Uterus (tissue), 3 donors: ENCODE measurements at regions not wholly inside any gene's neighbourhood (a gene's known extent, or its start where the extent isn't known, plus 50 kb on each side); places are given as distances from the start of the nearest gene placed in this dataset.
A peak's percentile ranks its signal among the peaks of the same experiment; 100 is the strongest.

Experiments
- DNase-seq, 2 donors: peaks; one replicate each; pipeline ENCODE4 v3.0.0-alpha.2; 2019 to 2020
- H3K27ac ChIP-seq, 2 donors: fragments of 200-600 bp; sonication (generic); 1 replicate in 1 of 2; 2 replicates in 1 of 2; pipeline ENCODE4 v1.5.1; 2016 to 2018
- H3K27me3 ChIP-seq, 2 donors: fragments of 200-600 bp; sonication (generic); one replicate each; pipeline ENCODE4 v1.5.1; 2018 to 2019; ENCODE audit warnings: control low read depth in 1 of 2
- H3K36me3 ChIP-seq, 2 donors: fragments of 200-600 bp; sonication (generic); one replicate each; pipeline ENCODE4 v1.5.1; 2019; ENCODE audit warnings: control low read depth in 1 of 2
- H3K4me1 ChIP-seq, 2 donors: fragments of 200-600 bp; sonication (generic); one replicate each; pipeline ENCODE4 v1.5.1; 2018 to 2019; ENCODE audit warnings: control low read depth in 1 of 2
- H3K4me3 ChIP-seq, 2 donors: fragments of 200-600 bp; sonication (generic); 1 replicate in 1 of 2; 2 replicates in 1 of 2; pipeline ENCODE4 v1.5.1; 2018 to 2019; ENCODE audit warnings: mild to moderate bottlenecking in 1 of 2
- H3K9me3 ChIP-seq, 2 donors: fragments of 200-600 bp; sonication (generic); one replicate each; pipeline ENCODE4 v1.5.1; 2019; ENCODE audit warnings: control low read depth in 1 of 2
- POLR2A ChIP-seq, 2 donors: fragments of 450-650 bp; IDR thresholded peaks; one replicate each; pipeline ENCODE4 v1.6.1; 2016; ENCODE audit warnings: antibody characterized with exemption in 2 of 2, mild to moderate bottlenecking in 1 of 2, moderate library complexity in 1 of 2
- intact Hi-C: fragments of 100-400 bp; cut with DNase I; formaldehyde crosslinking; loops from one replicate; pipeline ENCODE4 v1.15.1; 2023; ENCODE audit warnings: low total_unique reads
- TF ChIP-seq, protein P1 (sequence below), 4 experiments: fragments of 200-600 bp in 2 of 4; fragments of 450-650 bp in 2 of 4; sonication (generic) in 2 of 4; IDR thresholded peaks; one replicate each; pipeline ENCODE4 v1.5.1; 2016 to 2019; ENCODE audit warnings: antibody characterized with exemption in 4 of 4, mild to moderate bottlenecking in 2 of 4, moderate library complexity in 1 of 4
- donor health status: DM: yes; HTN: yes; CAD: no.

DNA sequence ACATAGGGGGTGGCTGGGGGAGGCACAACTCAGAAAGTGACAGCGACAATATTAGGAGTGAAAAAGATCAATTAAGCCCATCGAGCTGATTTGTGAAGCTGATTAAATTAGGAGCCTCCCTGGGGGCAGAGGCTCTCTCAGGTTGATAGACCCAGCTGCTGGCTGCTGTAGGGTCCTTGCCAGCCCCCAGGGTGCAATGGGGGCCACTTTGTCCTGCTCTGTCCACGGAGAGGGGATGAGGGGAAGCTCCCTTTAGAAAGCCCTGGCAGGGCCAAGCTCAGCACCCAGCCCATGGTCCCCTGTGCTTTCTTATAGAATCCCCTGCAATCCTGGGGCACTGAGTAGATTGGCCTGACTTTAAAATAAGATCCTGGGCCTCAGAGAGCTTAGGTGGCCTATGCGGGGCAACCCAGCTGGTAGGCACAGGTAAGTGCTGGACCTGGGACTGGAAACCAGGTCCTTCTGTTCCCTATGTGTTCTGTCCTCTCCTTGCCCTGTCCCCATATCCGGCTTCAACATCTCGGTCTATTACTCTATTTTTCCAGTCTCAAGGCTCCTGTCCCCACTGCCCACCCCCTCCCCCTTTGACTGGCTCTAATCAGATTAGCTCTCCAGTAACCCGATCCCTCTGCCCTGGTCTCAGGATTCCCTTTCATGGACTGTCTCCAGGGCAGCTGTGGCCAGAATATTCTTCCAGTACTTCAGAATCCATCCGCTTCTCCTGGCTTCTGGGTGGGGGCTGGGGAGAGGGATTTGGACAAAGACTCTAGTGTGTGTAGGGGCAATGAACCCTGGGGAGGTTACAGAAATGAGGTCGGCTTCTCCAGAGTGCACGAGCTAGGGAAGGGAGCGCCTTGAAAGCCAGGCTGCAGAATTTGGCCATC lies 259.6 kb downstream of the RPS24 start:
- H3K4me3 ChIP-seq = no peak overlapping the region
- intact Hi-C loops = no loop called here
- H3K9me3 ChIP-seq = no peaks in the 10 kb centered on the region
- TF ChIP-seq POLR2A (IDR thresholded peaks at IDR 0.05) = no peak
- TF ChIP-seq, protein P1, sequence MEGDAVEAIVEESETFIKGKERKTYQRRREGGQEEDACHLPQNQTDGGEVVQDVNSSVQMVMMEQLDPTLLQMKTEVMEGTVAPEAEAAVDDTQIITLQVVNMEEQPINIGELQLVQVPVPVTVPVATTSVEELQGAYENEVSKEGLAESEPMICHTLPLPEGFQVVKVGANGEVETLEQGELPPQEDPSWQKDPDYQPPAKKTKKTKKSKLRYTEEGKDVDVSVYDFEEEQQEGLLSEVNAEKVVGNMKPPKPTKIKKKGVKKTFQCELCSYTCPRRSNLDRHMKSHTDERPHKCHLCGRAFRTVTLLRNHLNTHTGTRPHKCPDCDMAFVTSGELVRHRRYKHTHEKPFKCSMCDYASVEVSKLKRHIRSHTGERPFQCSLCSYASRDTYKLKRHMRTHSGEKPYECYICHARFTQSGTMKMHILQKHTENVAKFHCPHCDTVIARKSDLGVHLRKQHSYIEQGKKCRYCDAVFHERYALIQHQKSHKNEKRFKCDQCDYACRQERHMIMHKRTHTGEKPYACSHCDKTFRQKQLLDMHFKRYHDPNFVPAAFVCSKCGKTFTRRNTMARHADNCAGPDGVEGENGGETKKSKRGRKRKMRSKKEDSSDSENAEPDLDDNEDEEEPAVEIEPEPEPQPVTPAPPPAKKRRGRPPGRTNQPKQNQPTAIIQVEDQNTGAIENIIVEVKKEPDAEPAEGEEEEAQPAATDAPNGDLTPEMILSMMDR (IDR thresholded peaks at IDR 0.05) = no peak
- no peak for DNase-seq
- H3K27ac ChIP-seq = no peak overlapping the region
- no peaks in the 10 kb centered on the region for H3K27me3 ChIP-seq
- no peaks in the 10 kb centered on the region for H3K4me1 ChIP-seq
- H3K36me3 ChIP-seq = no peaks in the 10 kb centered on the region

DNA sequence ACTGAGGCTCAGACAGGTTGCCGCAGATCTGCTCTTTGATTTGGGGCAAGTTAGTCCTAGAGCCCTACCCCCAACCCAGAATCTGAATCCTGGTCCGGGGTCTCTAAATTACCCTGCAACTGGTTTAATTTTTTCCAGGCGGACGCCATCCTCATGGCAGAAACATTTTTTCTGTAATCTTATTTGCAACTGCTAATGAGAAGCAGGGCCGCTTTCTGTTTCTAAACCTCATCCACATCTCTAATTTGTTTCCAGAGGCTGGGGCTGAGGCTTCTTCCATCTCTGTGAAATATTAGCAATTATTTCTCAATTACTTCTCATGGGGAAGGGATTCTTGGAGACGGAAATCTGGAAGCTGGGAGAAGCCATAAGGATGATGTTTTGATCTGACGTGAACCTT lies 261.6 kb downstream of the RPS24 start:
- no peaks in the 10 kb centered on the region for H3K9me3 ChIP-seq
- no peaks in the 10 kb centered on the region for H3K4me1 ChIP-seq
- H3K27ac ChIP-seq = no peak overlapping the region
- no peak overlapping the region for H3K4me3 ChIP-seq
- no peaks in the 10 kb centered on the region for H3K27me3 ChIP-seq
- TF ChIP-seq, protein P1 (IDR thresholded peaks at IDR 0.05) = no peak
- TF ChIP-seq POLR2A (IDR thresholded peaks at IDR 0.05) = no peak
- no peaks in the 10 kb centered on the region for H3K36me3 ChIP-seq
- intact Hi-C loops = no loop called here
- DNase-seq = no peak

DNA sequence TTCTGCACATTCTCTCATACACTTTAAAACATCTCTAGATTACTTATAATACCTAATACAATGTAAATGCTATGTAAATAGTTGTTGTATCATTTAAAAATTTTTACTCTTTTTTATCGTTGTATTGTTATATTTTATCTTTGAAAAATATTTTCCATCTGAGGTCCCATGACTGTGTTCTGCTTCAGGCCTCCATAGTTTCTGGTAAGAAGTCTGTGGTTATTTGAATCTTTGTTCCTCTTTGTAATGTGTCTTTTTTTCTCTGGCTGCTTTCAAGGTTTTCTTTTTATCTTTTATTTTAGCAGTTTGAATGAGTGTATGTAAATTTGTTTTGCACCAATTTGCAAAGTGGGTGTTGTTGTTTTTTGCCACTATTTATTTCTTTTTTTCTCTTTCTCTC lies 263.1 kb downstream of the RPS24 start:
- no peak overlapping the region for H3K4me3 ChIP-seq
- no peaks in the 10 kb centered on the region for H3K36me3 ChIP-seq
- TF ChIP-seq, protein P1 (IDR thresholded peaks at IDR 0.05) = no peak
- no peak for TF ChIP-seq POLR2A (IDR thresholded peaks at IDR 0.05)
- H3K27ac ChIP-seq = no peak overlapping the region
- no peak for DNase-seq
- no peaks in the 10 kb centered on the region for H3K4me1 ChIP-seq
- intact Hi-C loops = no loop called here
- no peaks in the 10 kb centered on the region for H3K27me3 ChIP-seq
- no peaks in the 10 kb centered on the region for H3K9me3 ChIP-seq

DNA sequence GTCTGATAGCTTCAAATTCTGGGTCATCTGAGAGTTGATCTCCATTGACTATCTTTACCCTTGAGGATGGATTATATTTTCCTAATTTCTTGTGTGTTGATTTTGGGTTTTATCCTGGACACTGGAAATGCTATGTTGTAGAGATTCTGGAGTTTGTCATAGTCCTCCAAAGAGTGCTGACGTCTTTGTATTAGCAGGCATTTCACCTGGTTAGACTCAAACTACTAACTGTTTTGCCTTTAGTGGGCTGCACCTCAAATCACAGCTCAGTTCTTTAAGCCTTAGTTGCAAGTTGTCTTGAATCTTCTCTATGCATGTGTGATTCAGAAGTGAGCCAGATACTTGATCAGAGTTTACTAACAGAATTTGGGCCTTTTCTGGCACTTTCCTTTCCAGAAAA lies 264.3 kb downstream of the RPS24 start:
- intact Hi-C loops = no loop called here
- no peak for DNase-seq
- no peak overlapping the region for H3K27ac ChIP-seq
- H3K27me3 ChIP-seq = no peaks in the 10 kb centered on the region
- H3K9me3 ChIP-seq = no peaks in the 10 kb centered on the region
- no peaks in the 10 kb centered on the region for H3K4me1 ChIP-seq
- H3K4me3 ChIP-seq = no peak overlapping the region
- H3K36me3 ChIP-seq = no peaks in the 10 kb centered on the region
- no peak for TF ChIP-seq POLR2A (IDR thresholded peaks at IDR 0.05)
- TF ChIP-seq, protein P1 (IDR thresholded peaks at IDR 0.05) = no peak

DNA sequence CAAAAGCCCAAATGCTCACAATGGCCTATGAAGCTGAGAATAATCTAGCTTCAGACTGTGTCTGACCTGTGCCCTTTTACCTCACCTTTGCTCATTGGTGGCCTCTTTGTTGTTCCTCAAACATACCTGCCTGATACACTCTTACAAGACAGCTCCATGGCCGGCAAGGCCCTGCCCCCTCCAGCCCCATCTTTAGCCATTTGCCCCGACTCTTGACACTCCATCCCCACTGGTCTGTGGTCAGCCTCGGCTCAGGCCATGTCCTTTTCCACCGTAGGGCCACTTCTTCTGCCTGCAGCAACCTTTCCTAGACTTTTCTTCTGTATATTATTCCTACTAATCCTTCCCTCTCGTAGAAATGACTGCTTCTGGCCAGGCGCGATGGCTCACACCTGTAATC lies 265.2 kb downstream of the RPS24 start:
- no peaks in the 10 kb centered on the region for H3K36me3 ChIP-seq
- no peak overlapping the region for H3K27ac ChIP-seq
- H3K4me3 ChIP-seq = no peak overlapping the region
- intact Hi-C loops = no loop called here
- no peaks in the 10 kb centered on the region for H3K4me1 ChIP-seq
- TF ChIP-seq POLR2A (IDR thresholded peaks at IDR 0.05) = no peak
- TF ChIP-seq, protein P1 (IDR thresholded peaks at IDR 0.05) = no peak
- no peaks in the 10 kb centered on the region for H3K27me3 ChIP-seq
- H3K9me3 ChIP-seq = no peaks in the 10 kb centered on the region
- peak in 1 of 2 donors; percentile 8 for DNase-seq
